ENCODE measurements at regions not wholly inside any gene's neighbourhood (a gene's known extent, or its start where the extent isn't known, plus 50 kb on each side); places are given as distances from the start of the nearest gene placed in this dataset.

DNA sequence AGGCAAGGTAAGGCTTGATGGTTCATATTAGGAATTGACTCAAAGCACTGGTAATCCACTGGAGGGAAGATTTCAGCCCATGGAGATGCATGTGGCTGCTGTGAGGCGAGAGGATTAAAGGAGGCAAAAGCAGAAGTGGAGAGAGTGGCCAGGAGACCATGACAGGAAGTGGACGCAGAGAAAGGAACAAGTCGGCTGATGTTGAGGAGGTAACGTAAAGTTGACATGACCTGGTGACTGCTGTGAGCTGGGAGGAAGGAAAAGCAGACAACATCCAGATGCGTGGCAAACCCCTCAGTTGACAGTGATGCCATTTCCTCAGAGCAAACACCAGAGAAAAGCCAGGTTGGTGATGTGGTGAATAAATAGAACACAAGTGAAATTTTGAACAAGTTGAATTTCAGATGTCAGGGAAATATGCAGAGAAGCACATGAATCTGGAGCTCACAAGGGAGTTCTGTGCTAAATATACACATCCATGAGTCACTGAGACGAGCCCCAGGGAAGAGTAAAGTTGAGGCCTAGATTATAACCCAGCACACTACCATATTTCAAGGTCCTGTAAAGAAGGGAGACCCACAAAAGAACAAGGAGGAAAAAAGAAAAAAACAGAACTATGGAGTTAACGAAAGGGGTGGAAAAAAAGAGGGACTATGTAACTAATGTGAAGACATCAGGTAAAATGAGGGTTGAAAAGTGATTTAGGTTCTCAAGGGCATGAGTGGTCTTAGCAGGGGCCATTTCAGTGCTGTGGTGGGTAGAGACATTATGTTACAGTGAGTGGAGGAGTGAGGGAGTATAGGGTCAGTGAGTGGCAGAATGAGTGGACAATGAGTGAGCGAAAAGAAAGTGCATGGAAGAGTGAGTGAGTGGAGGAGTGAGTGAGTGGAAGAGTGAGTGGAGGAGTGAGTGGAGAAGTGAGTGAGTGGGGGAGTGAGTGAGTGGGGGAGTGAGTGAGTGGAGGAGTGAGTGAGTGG, 61.6 kb upstream of the GZMB start:
- TF ChIP-seq, protein P1, sequence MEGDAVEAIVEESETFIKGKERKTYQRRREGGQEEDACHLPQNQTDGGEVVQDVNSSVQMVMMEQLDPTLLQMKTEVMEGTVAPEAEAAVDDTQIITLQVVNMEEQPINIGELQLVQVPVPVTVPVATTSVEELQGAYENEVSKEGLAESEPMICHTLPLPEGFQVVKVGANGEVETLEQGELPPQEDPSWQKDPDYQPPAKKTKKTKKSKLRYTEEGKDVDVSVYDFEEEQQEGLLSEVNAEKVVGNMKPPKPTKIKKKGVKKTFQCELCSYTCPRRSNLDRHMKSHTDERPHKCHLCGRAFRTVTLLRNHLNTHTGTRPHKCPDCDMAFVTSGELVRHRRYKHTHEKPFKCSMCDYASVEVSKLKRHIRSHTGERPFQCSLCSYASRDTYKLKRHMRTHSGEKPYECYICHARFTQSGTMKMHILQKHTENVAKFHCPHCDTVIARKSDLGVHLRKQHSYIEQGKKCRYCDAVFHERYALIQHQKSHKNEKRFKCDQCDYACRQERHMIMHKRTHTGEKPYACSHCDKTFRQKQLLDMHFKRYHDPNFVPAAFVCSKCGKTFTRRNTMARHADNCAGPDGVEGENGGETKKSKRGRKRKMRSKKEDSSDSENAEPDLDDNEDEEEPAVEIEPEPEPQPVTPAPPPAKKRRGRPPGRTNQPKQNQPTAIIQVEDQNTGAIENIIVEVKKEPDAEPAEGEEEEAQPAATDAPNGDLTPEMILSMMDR (IDR thresholded peaks at IDR 0.05; ENCODE audit: borderline replicate concordance, control extremely low read depth, extremely low read depth, insufficient read depth, missing control alignments): no peak
- no peak for DNase-seq (ENCODE audit: low spot score)
- in situ Hi-C loops (cut with MboI; ENCODE audit: low sequenced_read_pairs, unreplicated experiment): loop anchor here (25.0 kb wide), 1 partner anchor 358 kb away; the partner anchor contains the start of genes ADCY4 and RIPK3

DNA sequence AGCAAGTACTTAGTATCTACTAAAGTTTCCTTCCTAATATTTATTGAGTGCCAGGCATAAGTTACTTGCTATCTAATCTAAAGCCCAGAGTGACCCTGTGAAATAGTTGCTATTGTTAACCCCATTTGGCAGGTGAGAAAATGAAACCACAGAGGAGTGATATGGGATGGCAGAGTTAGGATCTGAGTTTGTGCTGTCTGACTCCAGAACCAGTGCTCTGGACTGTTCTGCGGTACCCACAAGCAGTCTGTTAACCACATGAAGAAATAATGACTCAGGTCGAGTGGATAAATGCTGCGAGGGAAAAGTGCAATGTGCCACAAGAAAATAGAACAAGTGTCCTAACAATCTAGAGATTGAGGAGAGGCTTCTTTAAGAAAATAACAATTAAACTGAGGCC, 60.7 kb upstream of the GZMB start:
- no peak for DNase-seq (ENCODE audit: low spot score)
- TF ChIP-seq, protein P1 (IDR thresholded peaks at IDR 0.05; ENCODE audit: borderline replicate concordance, control extremely low read depth, extremely low read depth, insufficient read depth, missing control alignments): no peak
- in situ Hi-C loops (cut with MboI; ENCODE audit: low sequenced_read_pairs, unreplicated experiment): loop anchor here (25.0 kb wide), 1 partner anchor 357 kb away; the partner anchor contains the start of genes ADCY4 and RIPK3

DNA sequence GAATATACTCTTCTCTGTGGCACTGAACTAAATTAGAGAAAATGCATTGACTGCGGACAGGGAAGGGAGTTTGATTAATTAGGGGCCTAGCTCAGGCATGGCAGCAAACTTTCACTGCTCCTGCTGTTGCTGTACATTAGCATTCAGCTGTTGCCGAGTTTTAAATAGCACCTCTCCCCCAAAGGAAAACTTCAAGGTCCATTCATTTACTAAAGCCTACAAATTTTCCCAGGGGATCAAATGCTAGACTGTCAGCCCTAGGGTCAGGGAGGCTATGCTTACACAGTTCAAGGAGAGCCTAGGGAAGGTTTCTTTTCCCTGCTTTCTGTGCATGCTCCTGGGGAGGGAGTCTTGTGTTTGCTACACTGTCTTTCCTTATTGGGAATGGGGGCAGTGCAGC, 60.0 kb upstream of the GZMB start:
- in situ Hi-C loops (cut with MboI; ENCODE audit: low sequenced_read_pairs, unreplicated experiment): loop anchor here (25.0 kb wide), 1 partner anchor 357 kb away; the partner anchor contains the start of genes ADCY4 and RIPK3
- TF ChIP-seq, protein P1 (IDR thresholded peaks at IDR 0.05; ENCODE audit: borderline replicate concordance, control extremely low read depth, extremely low read depth, insufficient read depth, missing control alignments): no peak
- no peak for DNase-seq (ENCODE audit: low spot score)

DNA sequence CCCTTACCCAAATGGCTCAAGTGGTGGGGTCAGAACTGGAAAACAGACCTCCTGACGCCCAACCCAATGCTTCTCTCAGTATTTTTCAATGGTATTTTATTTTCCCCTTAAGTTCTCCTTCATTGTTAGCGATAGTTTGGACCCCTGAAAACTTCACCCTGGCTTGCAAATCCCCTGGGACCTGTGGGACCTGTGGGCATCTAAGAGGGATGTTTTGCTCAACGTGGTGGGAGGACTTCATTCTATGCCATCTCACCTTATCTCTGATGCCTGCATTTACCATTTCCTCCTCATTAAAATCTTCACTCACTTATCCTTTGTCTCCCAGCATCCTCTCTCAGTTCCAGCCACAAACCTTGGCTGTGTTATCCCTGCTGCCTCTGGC, 59.4 kb upstream of the GZMB start:
- no peak for DNase-seq (ENCODE audit: low spot score)
- in situ Hi-C loops (cut with MboI; ENCODE audit: low sequenced_read_pairs, unreplicated experiment): loop anchor here (25.0 kb wide), 1 partner anchor 356 kb away; the partner anchor contains the start of genes ADCY4 and RIPK3
- TF ChIP-seq, protein P1 (IDR thresholded peaks at IDR 0.05; ENCODE audit: borderline replicate concordance, control extremely low read depth, extremely low read depth, insufficient read depth, missing control alignments): no peak

DNA sequence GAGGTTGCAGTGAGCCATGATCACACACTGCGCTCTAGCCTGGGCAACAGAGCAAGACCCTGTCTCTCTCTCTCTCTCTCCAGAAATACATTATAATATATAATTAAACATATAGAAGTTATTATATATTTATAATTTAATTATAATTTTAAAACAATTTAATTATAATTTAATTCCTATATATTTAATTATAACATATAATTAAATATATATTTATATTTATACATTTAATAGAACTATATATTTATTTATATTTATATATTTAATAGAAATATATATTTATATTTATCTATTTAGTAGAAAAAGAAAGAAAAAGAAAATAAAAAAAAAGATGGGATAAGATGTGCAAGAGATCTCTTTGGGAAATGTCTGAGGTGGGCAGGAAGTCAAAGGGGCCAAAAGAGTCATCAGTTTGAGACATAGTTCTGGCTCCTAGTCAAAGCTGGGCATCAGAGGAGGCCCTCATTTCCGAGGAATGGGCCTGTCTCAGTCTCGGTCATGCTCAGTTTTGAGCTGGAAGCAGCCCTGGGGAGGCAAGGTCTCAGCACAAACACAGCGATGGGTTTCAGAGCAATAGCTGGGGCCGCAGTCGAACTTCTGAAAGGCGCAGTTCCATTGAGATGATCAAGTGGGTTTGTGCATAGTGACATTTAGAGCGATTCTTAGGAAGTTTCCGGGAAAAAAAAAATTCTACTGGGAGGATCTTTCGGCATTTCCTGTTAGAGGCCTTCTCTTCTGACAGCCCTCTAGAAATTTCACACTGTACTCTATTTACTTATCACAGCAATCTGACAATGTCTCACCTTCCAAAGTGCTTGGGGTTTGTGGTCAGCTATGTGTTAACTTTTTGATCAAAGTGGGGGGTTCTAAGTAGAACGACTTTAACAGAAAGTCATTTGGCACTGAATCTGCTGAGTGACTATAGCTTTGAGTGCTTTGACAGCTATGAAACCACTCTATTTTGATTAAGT, 58.7 kb upstream of the GZMB start:
- in situ Hi-C loops (cut with MboI; ENCODE audit: low sequenced_read_pairs, unreplicated experiment): loop anchor here (25.0 kb wide), 1 partner anchor 355 kb away; the partner anchor contains the start of genes ADCY4 and RIPK3
- TF ChIP-seq, protein P1 (IDR thresholded peaks at IDR 0.05; ENCODE audit: borderline replicate concordance, control extremely low read depth, extremely low read depth, insufficient read depth, missing control alignments): no peak
- DNase-seq (ENCODE audit: low spot score): no peak

DNA sequence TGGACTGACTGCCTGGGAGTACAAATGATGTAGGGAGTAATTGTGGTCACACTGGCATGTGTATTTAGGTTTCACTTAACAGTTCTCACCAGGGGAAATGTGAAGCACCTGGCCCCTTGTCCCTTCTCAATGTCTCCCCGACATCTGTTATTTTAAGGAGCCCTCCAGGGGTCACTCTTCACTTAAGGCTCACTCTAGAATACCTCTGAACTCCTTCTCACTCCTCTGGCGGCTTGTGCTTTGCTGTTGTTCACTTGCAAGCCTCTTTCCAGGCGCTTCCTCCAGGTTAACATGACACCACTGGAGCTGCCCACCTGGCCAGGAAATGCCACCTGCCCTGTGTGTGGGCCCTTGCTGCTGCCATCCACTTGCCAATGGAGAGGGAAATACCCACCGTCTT, 56.5 kb upstream of the GZMB start:
- no peak for DNase-seq (ENCODE audit: low spot score)
- in situ Hi-C loops (cut with MboI; ENCODE audit: low sequenced_read_pairs, unreplicated experiment): loop anchor here (25.0 kb wide), 1 partner anchor 353 kb away; the partner anchor contains the start of genes ADCY4 and RIPK3
- TF ChIP-seq, protein P1 (IDR thresholded peaks at IDR 0.05; ENCODE audit: borderline replicate concordance, control extremely low read depth, extremely low read depth, insufficient read depth, missing control alignments): no peak
